Panc1 (cell line): ENCODE measurements at regions not wholly inside any gene's neighbourhood (a gene's known extent, or its start where the extent isn't known, plus 50 kb on each side); places are given as distances from the start of the nearest gene placed in this dataset.

Source experiments
- ATAC-seq: fragments of 200-7000 bp; cut with Tn5 transposase; 2 replicates; pipeline ENCODE4 v1.9.1; 2020; ENCODE audit warnings: mild to moderate bottlenecking, moderate library complexity
- BruUV-seq: library from RNA; stranded (reverse); fragments of 400-500 nt; replicated peaks from 2 replicates; lab custom pipeline; 2021; lab: Mats Ljungman, UMichigan
- CTCF ChIA-PET: fragments of 300-600 bp; sonication (Branson Sonifier 250); formaldehyde crosslinking; loops from one replicate; lab custom pipeline; 2022; ENCODE audit warnings: antibody characterized with exemption; lab: Charles Lee
- POLR2A ChIA-PET: fragments of 300-600 bp; sonication (Branson Sonifier 250); formaldehyde crosslinking; loops from one replicate; lab custom pipeline; 2022; ENCODE audit warnings: antibody characterized with exemption; lab: Charles Lee
- DNase-seq: peaks from one replicate; pipeline ENCODE4 v3.0.0-alpha.2; 2010; ENCODE audit warnings: low read depth, low spot score
- H3K27ac ChIP-seq: 2 replicates; pipeline ENCODE4 v1.5.1; 2011; ENCODE audit warnings: mild to moderate bottlenecking, low read length, inconsistent platforms
- H3K27me3 ChIP-seq: fragments of 200-500 bp; sonication (Bioruptor generic); 2 replicates; pipeline ENCODE4 v1.6.0; 2014; ENCODE audit warnings: low read length, inconsistent platforms; ENCODE audit not compliant: control insufficient read depth, insufficient read depth
- H3K36me3 ChIP-seq: fragments of 200-500 bp; sonication (Bioruptor generic); 2 replicates; pipeline ENCODE4 v1.5.1; 2014; ENCODE audit warnings: inconsistent platforms, mild to moderate bottlenecking, low read length, moderate library complexity; ENCODE audit not compliant: control insufficient read depth, insufficient read depth
- H3K4me1 ChIP-seq: 2 replicates; pipeline ENCODE4 v1.5.1; 2011; ENCODE audit warnings: inconsistent platforms, mild to moderate bottlenecking, low read length, moderate library complexity; ENCODE audit not compliant: control insufficient read depth, insufficient read depth
- H3K4me3 ChIP-seq, 2 experiments: 2 replicates each; pipeline ENCODE4 v1.5.1; 2011 to 2012; ENCODE audit warnings: low read depth in 2 of 2, low read length in 2 of 2, mild to moderate bottlenecking in 2 of 2, inconsistent platforms in 1 of 2, moderate library complexity in 1 of 2
- H3K9me3 ChIP-seq: fragments of 200-500 bp; sonication (Bioruptor generic); 2 replicates; pipeline ENCODE4 v1.5.1; 2014; ENCODE audit warnings: low read depth, mild to moderate bottlenecking, inconsistent platforms, low read length, moderate library complexity; ENCODE audit not compliant: control insufficient read depth, insufficient read depth
- CTCF ChIP-seq: fragments of 450-650 bp; IDR thresholded peaks from 2 replicates; pipeline ENCODE4 v1.5.1; 2017; ENCODE audit warnings: mild to moderate bottlenecking
- POLR2AphosphoS5 ChIP-seq: IDR thresholded peaks from 2 replicates; pipeline ENCODE4 v1.6.1; 2012; ENCODE audit warnings: mild to moderate bottlenecking, low read depth, low read length, moderate library complexity
- REST ChIP-seq, 2 experiments: IDR thresholded peaks; 2 replicates each; pipeline ENCODE4 v1.6.1; 2011 to 2012; ENCODE audit warnings: low read depth in 2 of 2, control low read depth in 1 of 2, low read length in 1 of 2, mild to moderate bottlenecking in 1 of 2, moderate library complexity in 1 of 2; ENCODE audit not compliant: insufficient read depth in 1 of 2
- SIN3A ChIP-seq: IDR thresholded peaks from 2 replicates; pipeline ENCODE4 v1.6.1; 2012; ENCODE audit warnings: low read depth, mild to moderate bottlenecking, low read length, moderate library complexity, borderline replicate concordance; ENCODE audit not compliant: insufficient read depth
- TCF7L2 ChIP-seq: IDR thresholded peaks from 2 replicates; pipeline ENCODE4 v1.6.1; 2011; ENCODE audit warnings: mild to moderate bottlenecking, low read depth, low read length, inconsistent platforms
- in situ Hi-C: cut with HindIII; loops from 2 replicates; pipeline ENCODE4 v1.10.0; 2016; ENCODE audit warnings: low sequenced_read_pairs, low pct_unique_long_range_greater_than_20kb
- intact Hi-C: fragments of 100-400 bp; cut with micrococcal nuclease; formaldehyde crosslinking; loops from one replicate; pipeline ENCODE4 v1.10.0; 2022; ENCODE audit not compliant: unreplicated experiment

- Histone ChIP-seq H3K4me3 (no peak overlapping the region), H3K4me1 (no peaks in the 10 kb centered on the region), H3K27me3 (no peaks in the 10 kb centered on the region), H3K36me3 (no peaks in the 10 kb centered on the region), H3K9me3 (no peaks in the 10 kb centered on the region), H3K27ac (no peak overlapping the region)
- TF ChIP-seq CTCF (no peak), REST (IDR thresholded peaks at IDR 0.05; ENCODE audit: insufficient read depth in 1 of 2, low read depth in 2 of 2, low read length in 1 of 2) (no peak), POLR2AphosphoS5 (no peak), TCF7L2 (no peak), SIN3A (no peak)
- in situ Hi-C loops: no loop called here
- ChIA-PET CTCF (no interaction called here), POLR2A (no interaction called here)
- intact Hi-C loops: no loop called here
- no TSS peak for BruUV-seq
- ATAC-seq (no peak), DNase-seq (no peak)
Observed at GRCh38 chr13:105920370-105920769, 615.1 kb downstream of the EFNB2 start.

- ChIA-PET CTCF (no interaction called here), POLR2A (no interaction called here)
- Histone ChIP-seq H3K4me1 (no peaks in the 10 kb centered on the region), H3K4me3 (peak overlapping the region in 1 of 2 experiments; percentile 11; a peak in 1 of 4 replicates), H3K27me3 (no peaks in the 10 kb centered on the region), H3K9me3 (no peaks in the 10 kb centered on the region), H3K36me3 (no peaks in the 10 kb centered on the region), H3K27ac (no peak overlapping the region)
- intact Hi-C loops: no loop called here
- TF ChIP-seq TCF7L2: no peak
- no peak for TF ChIP-seq SIN3A
- TF ChIP-seq CTCF: no peak
- no peak for TF ChIP-seq REST (IDR thresholded peaks at IDR 0.05; ENCODE audit: insufficient read depth in 1 of 2, low read depth in 2 of 2, low read length in 1 of 2)
- no peak for TF ChIP-seq POLR2AphosphoS5
- ATAC-seq (no peak; the same call in 1 of the 2 replicates), DNase-seq (peak; percentile 8)
- BruUV-seq: no TSS peak
- in situ Hi-C loops: no loop called here
Observed at GRCh38 chr13:105918842-105919741, 616.4 kb downstream of the EFNB2 start.
